ENCODE measurements at regions not wholly inside any gene's neighbourhood (a gene's known extent, or its start where the extent isn't known, plus 50 kb on each side); places are given as distances from the start of the nearest gene placed in this dataset.

GRCh38 chr7:96591159-96591899, 118.3 kb downstream of the SEM1 start:
- TF ChIP-seq CTCF (IDR thresholded peaks at IDR 0.05 in 2 of 3, conservative IDR thresholded peaks at IDR 0.05 in 1 of 3; ENCODE audit: borderline replicate concordance in 1 of 3, insufficient read depth in 1 of 3, low read depth in 2 of 3, low read length in 2 of 3) (no peak), POLR2AphosphoS5 (IDR thresholded peaks at IDR 0.05; ENCODE audit: low read depth, low read length) (no peak), EZH2 (IDR thresholded peaks at IDR 0.05) (no peak), MAX (IDR thresholded peaks at IDR 0.05) (no peak), ZBTB33 (IDR thresholded peaks at IDR 0.05; ENCODE audit: extremely low read depth, insufficient replicate concordance, low read length) (no peak), POLR2A (IDR thresholded peaks at IDR 0.05; ENCODE audit: borderline replicate concordance, extremely low read depth, insufficient read depth, insufficient read length) (no peak)

All from HCT116 (cell line).